ENCODE measurements at regions not wholly inside any gene's neighbourhood (a gene's known extent, or its start where the extent isn't known, plus 50 kb on each side); places are given as distances from the start of the nearest gene placed in this dataset.

DNA sequence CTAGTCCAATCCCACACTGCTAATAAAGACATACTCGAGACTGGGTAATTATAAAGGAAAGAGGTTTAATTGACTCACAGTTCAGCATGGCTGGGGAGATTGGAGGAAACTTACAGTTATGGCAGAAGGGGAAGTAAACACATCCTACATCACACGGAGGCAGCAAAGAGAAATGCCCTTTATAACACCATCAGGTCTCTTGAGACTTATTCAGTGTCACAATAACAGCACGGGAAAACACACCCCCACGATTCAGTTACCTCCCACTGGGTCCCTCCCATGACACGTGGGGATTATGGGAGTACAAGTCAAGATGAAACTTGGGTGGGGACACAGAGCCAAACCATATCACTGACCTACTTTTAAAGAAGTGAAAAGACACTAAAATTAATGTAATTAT is 1130.4 kb upstream of the SLC10A2 start:
- no peak overlapping the region for H3K4me3 ChIP-seq (ENCODE audit: low read length in 2 of 2)
- ATAC-seq (ENCODE audit: low FRiP score) (no peak), DNase-seq (no peak)
- H3K27me3 ChIP-seq (ENCODE audit: control insufficient read depth in 1 of 2, insufficient read depth in 2 of 2, low read length in 1 of 2), result no peaks in the 10 kb centered on the region
- H3K4me1 ChIP-seq (ENCODE audit: control insufficient read depth in 1 of 2, insufficient read depth in 2 of 2, low read length in 2 of 2), result no peaks in the 10 kb centered on the region
- intact Hi-C loops (cut with DNase I), result no loop called here
- H3K27ac ChIP-seq (ENCODE audit: low read depth in 1 of 2, low read length in 2 of 2), result no peak overlapping the region
- no peaks in the 10 kb centered on the region for H3K36me3 ChIP-seq (ENCODE audit: control insufficient read depth in 1 of 2, insufficient read depth in 2 of 2, low read length in 1 of 2)
- 83 to 84% methylated on average over 5 of the region's 5 CpGs for WGBS, 2 donors
- H3K9me3 ChIP-seq (ENCODE audit: control insufficient read depth, low read length), result peaks cover 2% of the 10 kb centered on the region

DNA sequence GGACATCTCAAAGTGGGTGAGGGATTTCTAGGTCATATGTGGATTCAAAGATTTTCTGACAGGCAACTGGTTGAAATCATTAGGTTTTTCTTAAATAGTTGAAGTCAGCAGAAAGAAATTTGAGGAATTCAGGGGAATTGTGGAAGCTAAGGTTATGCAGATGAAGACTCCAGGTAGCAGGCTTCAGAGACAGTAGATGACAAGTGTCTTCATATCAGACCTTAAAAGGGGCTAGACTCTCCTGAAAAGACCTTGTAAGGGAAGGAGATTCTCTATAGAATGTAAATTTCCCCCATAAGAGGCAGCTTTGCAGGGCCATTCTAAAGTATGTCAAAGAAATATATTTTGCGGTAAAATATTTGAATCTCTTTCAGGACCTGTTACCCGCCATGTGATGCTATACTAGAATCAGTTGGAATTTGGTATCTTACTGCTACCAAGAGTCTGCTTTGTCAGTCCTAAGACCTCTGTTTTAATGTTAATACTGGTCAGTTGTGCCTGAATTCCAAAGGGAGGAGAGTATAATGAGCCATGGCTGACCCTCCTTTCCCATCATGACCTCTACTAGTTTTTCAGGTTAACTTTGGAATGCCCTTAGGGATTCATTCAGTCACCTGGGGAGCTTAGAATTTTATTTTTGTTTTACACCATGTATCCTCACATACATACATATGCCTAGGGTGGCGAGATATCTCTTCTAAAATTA is 1115.5 kb upstream of the SLC10A2 start:
- intact Hi-C loops (cut with DNase I), result no loop called here
- no peak overlapping the region for H3K4me3 ChIP-seq (ENCODE audit: low read length in 2 of 2)
- ATAC-seq (ENCODE audit: low FRiP score) (no peak), DNase-seq (no peak)
- no peak overlapping the region for H3K27ac ChIP-seq (ENCODE audit: low read depth in 1 of 2, low read length in 2 of 2)
- WGBS, 2 donors, result 89 to 91% methylated on average over 3 of the region's 3 CpGs
- no peaks in the 10 kb centered on the region for H3K27me3 ChIP-seq (ENCODE audit: control insufficient read depth in 1 of 2, insufficient read depth in 2 of 2, low read length in 1 of 2)
- no peaks in the 10 kb centered on the region for H3K9me3 ChIP-seq (ENCODE audit: control insufficient read depth, low read length)
- H3K4me1 ChIP-seq (ENCODE audit: control insufficient read depth in 1 of 2, insufficient read depth in 2 of 2, low read length in 2 of 2), result no peaks in the 10 kb centered on the region
- no peaks in the 10 kb centered on the region for H3K36me3 ChIP-seq (ENCODE audit: control insufficient read depth in 1 of 2, insufficient read depth in 2 of 2, low read length in 1 of 2)

DNA sequence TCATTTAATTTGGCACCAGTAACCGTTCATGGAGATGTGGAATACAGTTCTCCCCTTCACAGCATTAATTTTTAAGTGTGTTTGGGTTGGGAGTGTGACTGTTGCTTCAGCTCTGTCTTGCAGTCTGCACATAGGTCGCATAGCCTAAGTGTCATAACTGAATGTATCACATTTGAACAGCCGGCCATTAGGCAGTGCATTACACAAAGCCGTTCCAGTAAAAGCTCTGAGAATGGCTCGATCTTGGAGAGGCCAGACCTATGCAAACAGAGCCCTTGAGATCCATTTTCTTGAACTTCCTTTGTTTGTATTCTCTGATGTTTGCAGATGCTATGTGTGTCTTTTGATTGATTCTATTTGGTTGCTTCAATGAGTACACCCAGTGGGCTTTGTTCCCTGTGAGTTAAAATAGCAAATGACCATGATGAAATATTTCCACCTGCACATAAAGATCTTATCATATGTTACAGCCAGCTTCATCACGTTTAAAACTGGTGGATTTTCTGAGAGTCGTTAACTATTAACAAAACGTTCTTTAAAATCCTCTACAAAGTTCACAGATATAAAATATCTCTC is 1104.9 kb upstream of the SLC10A2 start:
- WGBS, 2 donors, result 72 to 77% methylated on average over 8 of the region's 8 CpGs
- Histone ChIP-seq H3K4me1 (ENCODE audit: control insufficient read depth in 1 of 2, insufficient read depth in 2 of 2, low read length in 2 of 2) (no peaks in the 10 kb centered on the region), H3K36me3 (ENCODE audit: control insufficient read depth in 1 of 2, insufficient read depth in 2 of 2, low read length in 1 of 2) (no peaks in the 10 kb centered on the region), H3K4me3 (ENCODE audit: low read length in 2 of 2) (no peak overlapping the region), H3K27ac (ENCODE audit: low read depth in 1 of 2, low read length in 2 of 2) (no peak overlapping the region), H3K9me3 (ENCODE audit: control insufficient read depth, low read length) (no peaks in the 10 kb centered on the region), H3K27me3 (ENCODE audit: control insufficient read depth in 1 of 2, insufficient read depth in 2 of 2, low read length in 1 of 2) (peaks cover 0 to 2% of the 10 kb centered on the region in 2 donors)
- DNase-seq, result no peak
- intact Hi-C loops (cut with DNase I), result no loop called here
- no peak for ATAC-seq (ENCODE audit: low FRiP score)

DNA sequence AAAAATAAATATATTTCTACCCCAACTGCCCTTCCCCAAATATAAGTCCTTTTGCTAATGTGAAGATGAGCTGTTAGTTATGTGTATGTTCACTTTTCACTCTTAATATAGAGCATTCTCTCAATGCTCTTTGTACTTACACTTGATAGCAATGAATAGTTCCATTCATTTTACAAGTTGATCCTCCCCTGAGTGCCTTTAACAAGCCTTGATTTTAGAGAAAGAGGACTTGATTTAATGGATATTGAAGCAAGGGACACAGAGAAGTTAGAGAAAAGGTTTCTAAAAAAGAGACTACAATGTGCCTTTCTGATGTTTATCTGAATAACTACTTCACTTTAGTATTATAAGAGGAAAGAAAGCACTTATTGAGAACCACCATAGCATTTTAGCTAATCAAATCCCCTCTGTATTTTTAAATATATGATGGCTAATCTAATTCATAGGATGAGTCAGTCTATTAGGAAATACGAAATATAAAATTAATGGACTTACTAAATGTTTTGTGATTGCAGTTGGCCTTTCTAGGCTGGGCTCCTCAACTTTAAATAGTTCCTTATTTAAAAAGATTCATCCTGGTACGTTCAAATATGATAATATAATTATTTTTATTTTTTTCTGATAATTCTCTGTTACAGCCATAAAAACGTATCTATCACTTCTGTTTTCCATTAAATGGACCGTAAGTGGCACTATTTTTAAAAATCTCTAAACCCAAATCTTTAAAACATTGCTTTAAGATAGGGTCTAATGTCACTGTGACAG is 1097.8 kb upstream of the SLC10A2 start:
- H3K27ac ChIP-seq (ENCODE audit: low read depth in 1 of 2, low read length in 2 of 2), result no peak overlapping the region
- H3K4me3 ChIP-seq (ENCODE audit: low read length in 2 of 2), result no peak overlapping the region
- 83 to 85% methylated on average over 4 of the region's 4 CpGs for WGBS, 2 donors
- DNase-seq, result no peak
- no peaks in the 10 kb centered on the region for H3K4me1 ChIP-seq (ENCODE audit: control insufficient read depth in 1 of 2, insufficient read depth in 2 of 2, low read length in 2 of 2)
- H3K36me3 ChIP-seq (ENCODE audit: control insufficient read depth in 1 of 2, insufficient read depth in 2 of 2, low read length in 1 of 2), result no peaks in the 10 kb centered on the region
- no peak for ATAC-seq (ENCODE audit: low FRiP score)
- peaks cover 0 to 1% of the 10 kb centered on the region in 2 donors for H3K27me3 ChIP-seq (ENCODE audit: control insufficient read depth in 1 of 2, insufficient read depth in 2 of 2, low read length in 1 of 2)
- intact Hi-C loops (cut with DNase I), result no loop called here
- H3K9me3 ChIP-seq (ENCODE audit: control insufficient read depth, low read length), result no peaks in the 10 kb centered on the region

DNA sequence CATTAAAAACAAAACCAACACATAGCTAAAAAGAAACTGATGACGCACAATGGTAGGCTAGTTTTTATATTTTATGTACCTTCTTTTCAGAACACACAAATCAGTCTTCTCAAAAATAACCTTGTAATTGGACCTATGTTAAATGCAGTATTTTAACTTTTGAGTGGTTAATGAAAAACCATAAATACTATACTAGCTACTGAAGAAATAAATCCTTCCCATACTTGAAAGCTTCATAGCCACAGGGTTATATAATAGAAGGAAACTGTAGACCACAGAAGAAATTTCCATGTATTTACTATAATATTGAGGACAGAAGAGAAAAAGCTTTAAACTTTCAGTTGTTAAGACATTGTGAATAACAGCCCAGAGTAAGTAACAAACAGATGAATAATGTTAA is 1094.3 kb upstream of the SLC10A2 start:
- H3K27ac ChIP-seq (ENCODE audit: low read depth in 1 of 2, low read length in 2 of 2), result no peak overlapping the region
- no peaks in the 10 kb centered on the region for H3K36me3 ChIP-seq (ENCODE audit: control insufficient read depth in 1 of 2, insufficient read depth in 2 of 2, low read length in 1 of 2)
- H3K27me3 ChIP-seq (ENCODE audit: control insufficient read depth in 1 of 2, insufficient read depth in 2 of 2, low read length in 1 of 2), result no peaks in the 10 kb centered on the region
- no peak overlapping the region for H3K4me3 ChIP-seq (ENCODE audit: low read length in 2 of 2)
- intact Hi-C loops (cut with DNase I), result no loop called here
- no peaks in the 10 kb centered on the region for H3K9me3 ChIP-seq (ENCODE audit: control insufficient read depth, low read length)
- DNase-seq, result no peak
- WGBS, 2 donors, result 89 to 92% methylated on average over 1 of the region's 1 CpG
- no peaks in the 10 kb centered on the region for H3K4me1 ChIP-seq (ENCODE audit: control insufficient read depth in 1 of 2, insufficient read depth in 2 of 2, low read length in 2 of 2)
- ATAC-seq (ENCODE audit: low FRiP score), result no peak

DNA sequence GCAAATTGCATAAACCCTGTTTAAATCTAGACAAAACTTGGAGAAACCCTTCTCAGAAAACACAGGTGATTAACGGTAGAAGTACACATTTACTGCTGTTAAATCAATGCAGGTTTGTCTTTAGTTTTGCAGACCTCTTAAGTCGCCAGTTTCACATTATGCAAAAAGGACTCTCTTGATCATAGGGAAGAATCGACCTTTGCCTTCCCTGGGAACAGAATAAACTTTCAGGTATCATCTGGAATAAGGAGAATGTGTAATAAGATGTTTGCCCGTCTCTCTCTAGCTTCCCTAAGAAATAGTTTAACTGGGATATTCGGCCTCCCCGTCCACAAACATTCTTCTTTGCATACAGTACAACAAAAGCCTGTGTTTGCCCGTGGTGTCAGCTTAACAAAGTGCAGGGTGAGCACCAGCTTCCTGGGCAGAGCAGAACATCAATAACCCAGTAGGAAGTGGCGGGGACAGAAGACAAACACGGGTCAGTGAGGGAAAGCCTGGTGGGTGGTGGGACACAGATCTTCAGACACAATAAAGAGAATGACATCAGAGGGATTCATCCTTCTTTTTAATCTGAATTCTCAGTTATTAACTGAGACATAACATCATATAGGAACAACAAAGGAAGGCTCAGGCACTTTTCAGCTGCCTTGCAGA is 1077.7 kb upstream of the SLC10A2 start:
- DNase-seq (no peak), ATAC-seq (ENCODE audit: low FRiP score) (no peak)
- intact Hi-C loops (cut with DNase I), result no loop called here
- WGBS, 2 donors, result 45 to 51% methylated on average over 9 of the region's 9 CpGs
- Histone ChIP-seq H3K27me3 (ENCODE audit: control insufficient read depth in 1 of 2, insufficient read depth in 2 of 2, low read length in 1 of 2) (no peaks in the 10 kb centered on the region), H3K9me3 (ENCODE audit: control insufficient read depth, low read length) (peaks cover 3% of the 10 kb centered on the region), H3K36me3 (ENCODE audit: control insufficient read depth in 1 of 2, insufficient read depth in 2 of 2, low read length in 1 of 2) (no peaks in the 10 kb centered on the region), H3K4me3 (ENCODE audit: low read length in 2 of 2) (no peak overlapping the region), H3K4me1 (ENCODE audit: control insufficient read depth in 1 of 2, insufficient read depth in 2 of 2, low read length in 2 of 2) (no peaks in the 10 kb centered on the region), H3K27ac (ENCODE audit: low read depth in 1 of 2, low read length in 2 of 2) (no peak overlapping the region)

DNA sequence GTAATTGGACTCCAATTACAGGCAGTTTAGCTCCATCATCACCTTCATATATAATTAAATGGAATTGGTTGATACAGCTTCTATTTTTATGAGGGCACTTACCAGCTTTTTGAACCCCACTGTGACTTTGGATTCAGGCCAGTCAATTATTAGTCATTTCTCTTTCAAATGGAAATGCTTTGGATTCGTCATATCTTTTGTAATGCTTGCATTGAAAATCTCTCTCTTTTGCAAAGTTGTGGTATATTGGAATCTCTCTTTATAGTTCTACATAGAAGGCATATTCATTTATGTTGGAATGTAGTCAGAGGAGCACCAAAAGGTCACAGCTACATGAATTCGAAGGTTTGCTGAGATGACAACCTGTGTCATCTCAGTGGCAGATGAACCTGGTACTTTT is 1074.3 kb upstream of the SLC10A2 start:
- no peak overlapping the region for H3K4me3 ChIP-seq (ENCODE audit: low read length in 2 of 2)
- intact Hi-C loops (cut with DNase I), result no loop called here

DNA sequence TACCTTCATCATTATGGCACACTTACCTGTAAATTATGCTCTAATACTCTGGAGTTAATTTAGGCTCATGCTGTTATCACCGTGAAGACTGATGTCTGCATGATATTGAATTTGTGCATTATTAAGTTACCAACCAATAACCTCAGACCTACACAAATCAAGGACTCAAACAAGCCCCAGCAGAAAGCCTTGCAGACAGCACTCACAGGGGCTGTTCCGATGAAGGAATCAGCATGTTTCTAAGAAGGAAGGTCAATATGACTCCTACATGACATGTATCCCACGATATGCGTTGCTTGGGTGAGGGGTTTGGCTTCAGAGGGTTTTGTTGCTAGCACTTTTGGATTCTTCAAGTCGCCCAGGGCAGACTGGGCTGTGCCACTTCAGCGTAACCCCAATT is 1071.2 kb upstream of the SLC10A2 start:
- no peak for DNase-seq
- WGBS, 2 donors, result 91 to 93% methylated on average over 6 of the region's 6 CpGs
- ATAC-seq (ENCODE audit: low FRiP score), result no peak
- Histone ChIP-seq H3K4me3 (ENCODE audit: low read length in 2 of 2) (no peak overlapping the region), H3K4me1 (ENCODE audit: control insufficient read depth in 1 of 2, insufficient read depth in 2 of 2, low read length in 2 of 2) (no peaks in the 10 kb centered on the region), H3K36me3 (ENCODE audit: control insufficient read depth in 1 of 2, insufficient read depth in 2 of 2, low read length in 1 of 2) (no peaks in the 10 kb centered on the region), H3K27ac (ENCODE audit: low read depth in 1 of 2, low read length in 2 of 2) (no peak overlapping the region), H3K9me3 (ENCODE audit: control insufficient read depth, low read length) (peaks cover 1% of the 10 kb centered on the region), H3K27me3 (ENCODE audit: control insufficient read depth in 1 of 2, insufficient read depth in 2 of 2, low read length in 1 of 2) (no peaks in the 10 kb centered on the region)
- intact Hi-C loops (cut with DNase I), result no loop called here

More for the DNA sequence above, 1074.3 kb upstream of the SLC10A2 start:
- 82 to 83% methylated on average over 2 of the region's 2 CpGs for WGBS, 2 donors
- DNase-seq (no peak), ATAC-seq (ENCODE audit: low FRiP score) (no peak)
- H3K4me1 ChIP-seq (ENCODE audit: control insufficient read depth in 1 of 2, insufficient read depth in 2 of 2, low read length in 2 of 2), result no peaks in the 10 kb centered on the region
- no peak overlapping the region for H3K27ac ChIP-seq (ENCODE audit: low read depth in 1 of 2, low read length in 2 of 2)
- no peaks in the 10 kb centered on the region for H3K36me3 ChIP-seq (ENCODE audit: control insufficient read depth in 1 of 2, insufficient read depth in 2 of 2, low read length in 1 of 2)
- H3K9me3 ChIP-seq (ENCODE audit: control insufficient read depth, low read length), result peaks cover 1% of the 10 kb centered on the region
- no peaks in the 10 kb centered on the region for H3K27me3 ChIP-seq (ENCODE audit: control insufficient read depth in 1 of 2, insufficient read depth in 2 of 2, low read length in 1 of 2)

Measured in aorta (tissue), 5 donors.